ENCODE measurements at regions not wholly inside any gene's neighbourhood (a gene's known extent, or its start where the extent isn't known, plus 50 kb on each side); places are given as distances from the start of the nearest gene placed in this dataset.
"Not testable (repeated sequence)": the region's sequence is repeated elsewhere in the genome, so short reads cannot be mapped to it uniquely, and the experiment has no call there.

- TF ChIP-seq CTCF, POLR2A (IDR thresholded peaks at IDR 0.05): not testable (repeated sequence)
These were observed 57.3 kb upstream of the PIP4K2A start for GRCh38 chr10:22771631-22772030.
